HG03175 (cell line): ENCODE measurements at regions not wholly inside any gene's neighbourhood (a gene's known extent, or its start where the extent isn't known, plus 50 kb on each side); places are given as distances from the start of the nearest gene placed in this dataset.
"Not testable (repeated sequence)": the region's sequence is repeated elsewhere in the genome, so short reads cannot be mapped to it uniquely, and the experiment has no call there.

Experiments
- ATAC-seq: cut with Tn5 transposase; IDR thresholded peaks from one replicate; pipeline ENCODE4 v1.9.1; 2021; ENCODE audit warnings: mild to moderate bottlenecking, moderate library complexity; ENCODE audit not compliant: unreplicated experiment

DNA sequence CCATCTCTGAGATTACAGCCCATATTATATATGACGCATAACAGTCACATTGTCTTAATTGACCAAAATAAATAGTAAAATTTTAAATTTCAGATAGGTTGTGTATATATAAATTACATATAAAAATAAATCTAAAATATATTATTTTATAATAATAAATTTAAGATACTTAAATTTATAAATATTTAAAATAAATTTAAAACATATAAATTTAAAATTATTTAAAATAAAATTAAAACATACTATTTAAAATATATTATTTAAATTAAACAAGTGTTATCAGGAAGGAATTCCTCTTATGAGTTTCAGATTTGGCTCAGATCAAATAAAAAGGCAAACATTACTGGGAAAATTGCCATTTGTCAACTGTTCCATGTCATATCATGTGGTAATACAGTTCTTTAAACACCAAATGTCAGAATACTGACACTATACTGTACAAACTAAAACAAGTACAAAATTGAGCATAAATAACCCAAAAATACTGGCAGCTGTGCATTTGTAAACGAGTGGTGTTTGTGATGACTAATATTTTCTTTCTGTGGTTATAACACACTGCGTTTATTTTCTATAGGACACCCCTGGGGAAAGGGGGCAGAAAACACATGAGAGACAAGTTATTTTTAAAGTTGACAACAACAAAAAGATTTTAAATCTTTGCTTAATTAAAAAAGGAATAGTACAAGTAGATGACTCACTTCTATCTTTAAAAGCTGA, 71.3 kb upstream of the DGKB start:
- ATAC-seq, result peak; percentile 61

DNA sequence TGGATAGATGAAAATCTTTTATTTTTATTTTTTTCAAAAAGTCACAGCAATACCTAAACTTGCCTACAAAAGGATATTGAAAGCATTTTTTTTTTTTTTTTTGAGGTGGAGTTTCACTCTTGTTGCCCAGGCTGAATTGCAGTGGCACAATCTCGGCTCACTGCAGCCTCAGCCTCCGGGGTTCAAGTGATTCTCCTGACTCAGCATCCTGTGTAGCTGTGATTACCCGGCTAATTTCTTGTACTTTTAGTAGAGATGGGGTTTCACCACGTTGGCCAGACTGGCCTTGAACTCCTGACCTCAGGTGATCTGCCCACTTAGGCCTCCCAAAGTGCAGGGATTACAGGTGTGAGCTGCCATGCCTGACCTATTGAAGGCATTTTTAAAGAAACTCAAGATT, 69.1 kb upstream of the DGKB start:
- not testable (repeated sequence) for ATAC-seq

GRCh38 chr7:14967376-14967775, 64.8 kb upstream of the DGKB start:
- ATAC-seq, result not testable (repeated sequence)

- ATAC-seq, result no peak
Observed at GRCh38 chr7:14962778-14963177, 60.2 kb upstream of the DGKB start.

DNA sequence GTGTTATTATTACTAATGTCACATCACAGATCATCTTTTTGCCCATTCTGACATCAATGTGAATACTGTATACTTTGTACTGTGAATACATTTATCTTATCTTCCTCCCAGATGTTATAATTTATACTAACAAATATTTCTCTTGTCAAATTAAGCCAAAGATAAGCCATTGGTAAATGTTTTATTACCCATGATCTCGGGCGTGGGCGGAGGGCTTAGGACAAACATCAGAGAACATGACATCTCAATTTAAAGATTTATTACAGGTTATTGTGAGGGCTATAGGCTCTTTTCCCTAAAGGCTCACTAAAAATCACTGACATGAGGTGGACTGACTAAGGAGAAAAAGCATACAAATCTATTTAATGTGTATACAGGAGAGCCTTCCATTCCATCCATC, 58.2 kb upstream of the DGKB start:
- no peak for ATAC-seq

DNA sequence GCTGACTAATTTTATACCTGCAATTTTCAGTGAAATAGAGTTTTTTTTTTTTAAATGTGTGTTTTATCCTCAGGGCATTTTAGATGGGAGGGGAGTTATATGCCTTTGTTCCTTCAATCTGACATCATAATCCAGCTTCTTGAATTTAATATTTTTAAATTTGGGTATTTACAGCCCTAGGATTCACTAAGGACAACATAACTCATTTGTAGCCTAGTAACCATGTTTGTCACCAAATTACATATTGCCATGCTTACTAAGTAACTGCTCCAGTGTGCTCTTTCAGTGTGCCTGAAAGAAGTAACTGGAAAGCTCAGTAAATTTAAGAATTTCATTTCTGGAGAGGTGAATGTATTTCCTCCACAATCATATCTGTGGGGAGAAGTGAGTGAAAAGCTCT, 56.8 kb upstream of the DGKB start:
- no peak for ATAC-seq

GRCh38 chr7:14954035-14954434, 51.5 kb upstream of the DGKB start:
- ATAC-seq, result no peak
